Activated CD4-positive, CD25-positive, alpha-beta regulatory T cell treated with anti-CD3 and anti-CD28 coated beads, Interleukin-2, amount 50 U/mL, for 72 hours (primary cell): ENCODE measurements at regions not wholly inside any gene's neighbourhood (a gene's known extent, or its start where the extent isn't known, plus 50 kb on each side); places are given as distances from the start of the nearest gene placed in this dataset.

Experiments
- DNase-seq: peaks from one replicate; pipeline ENCODE4 v3.0.0; 2021

DNA sequence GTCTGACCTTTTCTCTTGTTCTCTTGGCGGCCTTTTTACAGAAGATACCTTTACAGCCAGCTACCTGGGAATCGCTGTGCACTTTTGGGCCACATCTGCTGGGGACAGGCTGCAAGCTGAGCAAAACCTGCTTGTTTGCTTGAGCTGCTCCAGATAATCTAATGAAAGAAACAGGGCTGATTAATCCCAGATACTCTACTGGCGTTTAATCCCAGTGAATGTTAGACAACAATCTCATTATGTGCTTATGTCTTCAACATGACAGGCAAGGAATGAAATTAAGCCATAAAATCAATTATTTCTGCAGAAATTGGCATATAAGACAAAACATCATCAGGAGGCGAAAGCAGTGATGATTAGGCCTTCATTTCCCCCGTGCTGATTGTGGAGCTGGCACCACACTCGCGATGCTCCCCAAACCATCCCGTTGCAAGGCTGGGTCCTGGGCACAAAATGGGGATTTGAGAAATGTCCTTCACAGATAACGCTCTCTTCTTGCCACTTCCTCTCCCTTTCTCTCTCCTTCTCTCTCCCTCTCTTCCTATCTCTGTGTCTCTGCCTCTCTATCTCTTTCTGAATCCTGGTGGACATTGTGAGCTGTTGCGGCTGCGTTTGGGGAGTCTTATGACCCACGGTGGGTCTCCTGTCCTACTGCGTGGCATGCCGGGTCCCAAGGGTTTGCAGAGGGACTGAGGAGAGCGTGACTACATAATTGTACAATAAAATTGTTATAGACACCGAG is 1053.8 kb downstream of the TBC1D22A start:
- DNase-seq = no peak

GRCh38 chr22:47814474-47814873 is 1052.0 kb downstream of the TBC1D22A start:
- DNase-seq = no peak

GRCh38 chr22:47813661-47814060 is 1051.2 kb downstream of the TBC1D22A start:
- no peak for DNase-seq

- no peak for DNase-seq
Measured at GRCh38 chr22:47811971-47812370, 1049.5 kb downstream of the TBC1D22A start.

DNA sequence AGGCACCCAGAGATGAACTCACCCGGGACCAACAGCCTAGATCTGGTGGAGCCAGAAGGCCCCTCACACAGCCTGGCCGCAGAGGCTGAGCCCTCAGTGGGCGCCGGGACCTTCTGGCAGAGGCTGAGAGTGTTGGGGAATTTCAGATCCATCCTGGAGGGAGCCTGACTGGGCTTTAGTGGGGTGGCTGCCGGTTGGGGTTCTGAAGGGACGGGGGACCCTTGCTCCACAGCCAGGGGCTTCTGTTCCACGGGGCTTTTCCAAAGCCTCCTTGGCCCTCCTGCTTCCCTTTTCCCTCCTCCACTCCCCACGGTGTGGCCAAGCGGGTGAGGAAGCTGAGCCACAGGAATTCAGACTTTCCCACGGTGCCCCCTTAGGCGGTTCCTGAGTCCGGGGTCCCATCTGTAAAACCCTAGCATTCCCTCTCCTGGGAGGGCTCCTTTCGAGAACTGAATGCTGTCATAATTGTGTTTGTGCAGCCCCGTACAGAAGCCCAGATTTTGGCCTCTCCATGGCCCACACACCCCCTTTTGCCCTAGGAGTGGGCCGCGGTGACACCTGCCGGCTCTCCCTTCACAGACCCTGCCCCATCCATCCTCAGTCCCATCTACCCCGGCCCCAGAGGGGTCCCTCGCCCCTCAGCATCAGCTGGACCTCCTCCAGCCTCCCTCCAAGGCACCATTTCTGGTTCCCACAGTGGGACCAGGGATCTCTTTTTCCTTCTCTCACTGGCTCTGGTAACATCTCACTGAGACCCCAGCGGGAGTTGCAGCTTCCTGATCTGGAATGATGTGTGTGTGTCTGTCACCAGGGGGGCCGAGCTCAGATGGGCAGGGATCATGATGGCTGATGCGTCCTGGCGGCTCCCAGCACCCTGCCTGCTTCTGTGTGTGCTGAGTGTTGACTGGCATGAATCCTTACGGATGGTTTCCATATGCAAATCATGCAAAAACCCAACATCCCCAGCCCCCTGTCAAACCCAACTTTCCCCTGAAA is 1048.4 kb downstream of the TBC1D22A start:
- DNase-seq = no peak

DNA sequence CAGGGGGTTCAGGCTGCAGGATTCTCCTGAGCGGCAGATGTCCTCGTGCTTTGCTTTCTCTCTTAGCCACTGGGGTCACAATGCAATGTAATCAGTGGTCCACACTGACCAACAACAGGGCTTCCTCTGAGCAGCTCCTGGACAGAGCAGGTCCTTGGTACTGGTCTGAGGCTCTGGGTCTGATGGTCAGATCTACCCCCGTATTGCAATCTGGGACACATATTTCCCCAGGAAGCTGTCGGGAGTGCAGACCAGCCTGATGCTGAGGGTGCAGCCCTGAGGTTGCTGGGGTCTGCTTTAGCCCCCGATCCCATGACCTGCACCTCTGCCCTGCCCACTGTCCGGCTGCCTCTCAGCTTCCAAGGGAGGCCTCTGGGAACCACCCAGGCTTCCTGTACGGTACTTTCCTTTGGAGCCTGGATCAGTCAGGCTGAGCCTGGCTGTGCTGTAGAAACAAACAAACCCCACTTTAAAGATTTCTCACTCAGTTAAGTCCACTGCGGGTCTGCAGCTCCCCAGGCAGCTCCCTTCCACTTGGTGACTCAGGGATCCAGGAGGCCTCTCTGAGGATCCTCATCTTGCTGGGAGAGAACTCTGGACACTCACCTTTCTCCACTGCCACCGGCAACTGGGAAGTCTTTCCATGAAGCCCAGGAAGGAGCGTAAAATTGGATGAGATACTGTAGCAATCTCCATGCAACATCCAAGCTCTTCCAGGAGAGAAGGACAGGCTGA is 1046.6 kb downstream of the TBC1D22A start:
- no peak for DNase-seq

- DNase-seq = no peak
Measured at GRCh38 chr22:47808236-47808635, 1045.8 kb downstream of the TBC1D22A start.

DNA sequence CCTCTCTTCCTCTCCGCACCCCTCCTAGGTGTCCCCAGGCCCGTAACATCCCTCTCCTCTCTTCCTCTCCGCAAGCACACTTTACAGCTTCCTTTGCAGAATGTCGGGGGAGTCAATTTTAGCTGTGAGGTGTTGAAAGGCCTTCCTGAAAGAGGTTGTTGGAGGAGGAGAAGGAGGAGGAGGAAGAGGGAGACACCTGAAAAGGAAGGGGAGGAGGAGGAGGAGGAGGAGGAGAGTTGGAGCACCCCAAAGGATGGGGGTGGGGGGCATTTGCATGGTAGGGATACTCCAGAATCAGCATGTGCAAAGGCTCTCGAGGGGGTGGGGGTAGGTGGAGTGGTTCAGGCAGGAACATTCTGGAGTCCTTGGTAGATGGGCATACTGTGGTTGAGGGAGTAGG is 1045.1 kb downstream of the TBC1D22A start:
- DNase-seq = no peak

DNA sequence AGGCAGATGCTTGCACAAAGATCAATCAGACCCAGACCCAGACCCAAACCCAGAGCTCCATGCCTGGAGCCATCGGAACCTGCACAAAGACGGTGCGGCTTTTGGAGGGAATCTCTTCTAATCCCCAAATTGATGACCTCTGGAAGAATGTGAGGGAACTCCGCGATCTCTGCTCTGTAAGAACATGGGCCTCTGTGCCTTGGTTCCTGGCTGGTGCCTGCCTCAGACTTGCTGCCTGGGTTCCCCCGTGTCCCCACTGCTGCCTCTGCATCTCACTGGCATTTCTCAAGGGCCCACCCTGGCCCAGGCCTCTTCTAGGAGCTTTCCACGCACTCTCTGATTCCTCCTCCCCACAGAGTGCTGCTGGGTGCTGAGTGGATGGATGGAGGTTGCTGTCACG is 1044.4 kb downstream of the TBC1D22A start:
- no peak for DNase-seq

GRCh38 chr22:47805394-47805935 is 1043.0 kb downstream of the TBC1D22A start:
- DNase-seq = no peak

DNA sequence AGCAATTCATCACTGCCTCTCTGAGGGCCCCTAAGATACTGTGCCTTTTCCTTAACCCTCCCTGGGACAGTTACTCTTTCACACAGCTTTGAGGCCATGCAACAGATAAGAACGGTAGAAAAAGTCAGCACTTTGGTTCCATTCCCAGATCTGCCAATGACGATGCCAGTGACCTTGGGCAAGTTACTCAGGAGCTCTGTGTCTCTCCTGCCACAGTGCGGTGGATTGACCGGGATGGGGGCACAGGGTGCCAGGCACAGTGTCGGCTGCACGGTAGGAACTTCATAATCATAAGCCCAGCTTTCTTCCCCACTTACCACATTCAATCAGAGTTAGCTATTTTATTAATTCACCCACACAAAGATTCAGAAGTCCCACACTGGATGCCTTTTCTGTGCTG is 1041.8 kb downstream of the TBC1D22A start:
- no peak for DNase-seq

DNA sequence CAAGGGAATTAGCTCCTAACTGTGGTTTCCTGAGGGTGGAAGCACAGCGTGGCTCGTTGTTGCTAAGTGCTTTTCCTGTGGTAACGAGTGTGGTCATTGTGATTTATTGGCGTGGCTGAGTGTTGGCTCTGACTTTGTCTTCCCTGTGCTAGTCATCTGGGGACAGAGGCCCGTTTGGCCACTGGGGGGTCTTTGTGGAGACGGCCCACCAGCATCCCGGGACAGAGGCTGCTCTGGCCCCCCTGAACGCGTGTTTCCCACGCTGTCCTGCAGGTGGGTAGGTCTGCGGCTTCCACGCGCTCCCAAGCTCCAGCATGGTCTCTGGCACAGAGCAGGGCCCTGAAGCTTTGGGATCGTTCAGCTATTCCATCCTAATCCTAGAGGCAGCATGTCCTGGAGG is 1040.0 kb downstream of the TBC1D22A start:
- no peak for DNase-seq

DNA sequence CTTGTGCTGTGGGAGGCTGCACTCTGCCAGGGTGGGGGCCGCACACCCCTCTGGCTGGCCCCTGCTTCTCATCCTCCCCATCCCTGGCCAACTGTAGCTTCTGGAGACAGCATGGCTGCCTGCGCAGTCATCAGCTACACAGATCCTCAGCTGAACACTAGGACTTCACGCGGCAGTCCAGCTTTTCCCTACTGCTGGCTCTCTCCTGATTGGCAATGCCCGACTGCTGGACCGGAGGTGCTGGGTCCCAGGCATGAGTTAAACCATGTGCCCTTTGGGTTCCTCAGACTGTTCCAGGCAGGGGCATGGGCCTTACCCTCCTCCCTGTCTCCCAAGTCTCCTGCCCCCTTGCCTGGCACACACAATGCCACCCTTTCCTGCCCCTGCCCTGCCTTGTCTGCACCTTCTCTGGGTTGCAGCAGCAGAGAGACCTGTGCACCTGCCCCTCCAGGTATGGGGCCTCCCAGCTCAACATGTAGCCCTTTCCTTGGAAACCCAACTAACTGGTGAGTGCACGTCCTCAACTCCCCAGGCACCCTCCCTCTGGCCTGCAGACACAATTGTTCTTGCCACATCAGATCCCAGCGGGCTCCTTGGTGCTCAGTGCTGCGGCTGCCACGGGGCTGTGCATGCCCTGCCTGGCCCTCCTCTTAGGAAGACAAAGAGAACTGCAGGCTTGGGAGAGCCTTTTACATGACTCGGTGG is 1039.2 kb downstream of the TBC1D22A start:
- no peak for DNase-seq

GRCh38 chr22:47798229-47798628 is 1035.8 kb downstream of the TBC1D22A start:
- no peak for DNase-seq

DNA sequence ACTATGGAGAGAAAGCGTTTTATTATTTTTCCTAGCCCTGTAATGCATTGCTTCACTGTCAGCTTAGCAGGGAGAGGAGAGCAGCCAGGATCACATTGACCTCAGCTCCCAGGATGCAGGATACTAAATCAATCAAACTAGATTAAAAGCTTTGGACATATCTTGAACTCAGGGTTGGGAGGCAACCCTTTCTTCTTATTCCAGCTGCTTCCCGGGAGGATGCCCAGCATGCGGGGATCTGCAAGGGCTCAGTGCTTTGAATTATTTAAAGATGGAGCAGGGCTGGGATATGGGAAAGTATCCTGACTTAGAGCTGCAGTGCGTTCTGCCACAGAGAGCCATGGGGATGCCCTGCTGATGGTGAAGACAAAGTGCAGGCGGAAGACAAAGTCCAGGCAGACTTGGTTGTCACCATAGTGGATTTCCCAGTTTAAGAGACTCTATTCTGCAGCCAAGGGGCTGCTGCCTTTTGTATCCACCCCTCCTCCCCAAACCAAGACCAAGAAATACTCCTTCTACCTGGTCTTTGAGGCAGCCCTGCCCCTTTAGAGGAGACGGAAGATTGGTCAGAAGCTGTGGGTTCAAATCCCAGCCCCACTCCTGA is 1035.0 kb downstream of the TBC1D22A start:
- no peak for DNase-seq

GRCh38 chr22:47796128-47796908 is 1033.9 kb downstream of the TBC1D22A start:
- no peak for DNase-seq

- DNase-seq = no peak
Measured at GRCh38 chr22:47795477-47796127, 1033.2 kb downstream of the TBC1D22A start.

DNA sequence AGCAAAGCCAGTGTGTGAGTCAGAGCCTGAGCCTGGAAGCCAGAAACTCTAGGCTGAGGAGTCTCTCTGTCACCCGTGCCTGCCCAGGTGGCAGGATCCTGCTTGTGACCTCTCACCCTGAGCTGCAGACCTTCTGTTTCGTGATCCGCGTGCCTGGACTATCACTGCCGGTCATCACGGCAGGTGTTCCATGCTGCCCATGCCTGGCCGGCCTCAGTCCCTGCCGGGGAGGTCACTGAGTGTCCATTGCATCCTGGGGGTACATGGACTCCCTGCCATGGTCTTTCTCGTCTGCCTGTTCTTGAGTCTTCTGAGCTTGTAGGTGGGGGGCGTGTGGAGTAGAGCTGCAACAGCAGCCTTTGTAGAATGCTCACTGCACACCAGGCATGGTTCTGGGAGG is 1032.4 kb downstream of the TBC1D22A start:
- no peak for DNase-seq

DNA sequence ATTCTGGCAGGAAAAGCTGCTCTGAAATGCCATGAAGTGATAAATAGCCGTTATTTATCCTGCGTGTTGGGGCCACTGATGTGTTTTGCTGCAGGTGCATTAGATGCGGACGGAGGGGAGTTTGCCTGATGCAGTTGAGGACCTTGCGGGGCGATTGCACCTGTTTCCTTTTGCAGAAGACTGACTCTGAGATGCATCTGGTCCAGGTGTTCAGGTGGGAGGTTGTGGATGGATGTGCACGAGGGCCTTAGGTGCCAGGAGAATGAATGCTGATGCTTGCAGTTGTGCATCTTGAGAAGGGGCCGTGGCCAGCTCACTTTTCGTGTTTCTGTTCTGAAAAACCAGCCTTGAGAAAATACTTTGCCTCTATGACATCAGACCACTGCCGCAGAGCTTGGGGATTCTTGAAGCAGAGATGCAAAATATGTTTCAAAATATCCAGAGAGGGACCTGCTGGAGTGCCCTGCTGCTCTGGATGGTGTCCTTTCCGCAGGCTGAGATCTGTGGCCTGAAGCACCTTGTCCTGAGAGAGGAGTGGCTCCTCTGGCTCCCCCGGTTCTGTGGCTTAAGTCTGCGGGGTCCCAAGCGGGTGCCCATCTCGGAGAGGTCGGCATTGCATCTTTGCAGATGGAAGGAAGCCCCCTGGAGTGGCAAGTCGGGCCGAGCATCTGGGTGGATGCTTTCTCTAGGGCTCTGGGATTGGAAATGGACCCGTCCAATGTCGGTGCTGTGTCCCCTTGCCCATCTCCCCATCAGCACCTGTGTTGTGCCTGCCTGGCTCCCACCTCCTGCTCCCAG is 1031.1 kb downstream of the TBC1D22A start:
- no peak for DNase-seq

GRCh38 chr22:47789171-47789570 is 1026.7 kb downstream of the TBC1D22A start:
- DNase-seq = no peak
